ENCODE measurements at regions not wholly inside any gene's neighbourhood (a gene's known extent, or its start where the extent isn't known, plus 50 kb on each side); places are given as distances from the start of the nearest gene placed in this dataset.

- no peak for TF ChIP-seq CTCF (IDR thresholded peaks at IDR 0.05; ENCODE audit: control insufficient read depth, extremely low read depth, insufficient read depth)
- no peak overlapping the region for H3K4me3 ChIP-seq (ENCODE audit: low read depth, low read length)
- DNase-seq (ENCODE audit: low read depth): no peak
Observed at GRCh38 chr7:116159711-116160110, 50.6 kb upstream of the TES start.

Data from LNCaP clone FGC (cell line).